ENCODE measurements at regions not wholly inside any gene's neighbourhood (a gene's known extent, or its start where the extent isn't known, plus 50 kb on each side); places are given as distances from the start of the nearest gene placed in this dataset.
"Not testable (repeated sequence)": the region's sequence is repeated elsewhere in the genome, so short reads cannot be mapped to it uniquely, and the experiment has no call there.

GRCh38 chr14:66242001-66242400 lies 244.2 kb upstream of the CCDC196 start:
- intact Hi-C loops (cut with DNase I) = no loop called here
- peak in 13 of 42 donors; percentile 1 to 42 (median 17) for DNase-seq

- no peak for DNase-seq
- intact Hi-C loops (cut with DNase I) = no loop called here
Measured at GRCh38 chr14:66244834-66245233, 241.3 kb upstream of the CCDC196 start.

- intact Hi-C loops (cut with DNase I) = no loop called here
- DNase-seq = peak in 5 of 42 donors; percentile 8 to 19 (median 11)
Measured at GRCh38 chr14:66247662-66248193, 238.4 kb upstream of the CCDC196 start.

- DNase-seq = no peak
- intact Hi-C loops (cut with DNase I) = no loop called here
Measured at GRCh38 chr14:66248256-66248655, 237.9 kb upstream of the CCDC196 start.

- intact Hi-C loops (cut with DNase I) = no loop called here
- DNase-seq = no peak
Measured at GRCh38 chr14:66249544-66249943, 236.6 kb upstream of the CCDC196 start.

- intact Hi-C loops (cut with DNase I) = no loop called here
- DNase-seq = no peak
Measured at GRCh38 chr14:66254038-66254437, 232.1 kb upstream of the CCDC196 start.

GRCh38 chr14:66268802-66269334 lies 217.3 kb upstream of the CCDC196 start:
- intact Hi-C loops (cut with DNase I) = no loop called here
- DNase-seq = peak in 1 of 42 donors; percentile 21

- intact Hi-C loops (cut with DNase I) = no loop called here
- DNase-seq = no peak
Measured at GRCh38 chr14:66272221-66272620, 213.9 kb upstream of the CCDC196 start.

- peak in 1 of 42 donors; percentile 15 for DNase-seq
- intact Hi-C loops (cut with DNase I) = no loop called here
Measured at GRCh38 chr14:66273261-66273832, 212.8 kb upstream of the CCDC196 start.

- intact Hi-C loops (cut with DNase I); DNase-seq: not testable (repeated sequence)
Measured at GRCh38 chr14:66278418-66278817, 207.8 kb upstream of the CCDC196 start.

- DNase-seq = peak in 28 of 42 donors; percentile 2 to 60 (median 22)
- intact Hi-C loops (cut with DNase I) = no loop called here
Measured at GRCh38 chr14:66281036-66281776, 205.0 kb upstream of the CCDC196 start.

- DNase-seq = no peak
- intact Hi-C loops (cut with DNase I) = no loop called here
Measured at GRCh38 chr14:66284346-66284745, 201.8 kb upstream of the CCDC196 start.

GRCh38 chr14:66288511-66288910 lies 197.7 kb upstream of the CCDC196 start:
- intact Hi-C loops (cut with DNase I) = no loop called here
- no peak for DNase-seq

GRCh38 chr14:66291756-66292155 lies 194.4 kb upstream of the CCDC196 start:
- no peak for DNase-seq
- intact Hi-C loops (cut with DNase I) = no loop called here

GRCh38 chr14:66293533-66294105 lies 192.6 kb upstream of the CCDC196 start:
- DNase-seq = no peak
- intact Hi-C loops (cut with DNase I) = no loop called here

- DNase-seq = no peak
- intact Hi-C loops (cut with DNase I) = no loop called here
Measured at GRCh38 chr14:66295386-66295785, 190.8 kb upstream of the CCDC196 start.

GRCh38 chr14:66300886-66301285 lies 185.3 kb upstream of the CCDC196 start:
- intact Hi-C loops (cut with DNase I) = no loop called here
- DNase-seq = no peak

GRCh38 chr14:66306101-66306500 lies 180.1 kb upstream of the CCDC196 start:
- DNase-seq = no peak
- intact Hi-C loops (cut with DNase I) = no loop called here

GRCh38 chr14:66311058-66311457 lies 175.1 kb upstream of the CCDC196 start:
- intact Hi-C loops (cut with DNase I) = no loop called here
- DNase-seq = no peak

GRCh38 chr14:66311990-66312389 lies 174.2 kb upstream of the CCDC196 start:
- DNase-seq = no peak
- intact Hi-C loops (cut with DNase I) = no loop called here

Measured in head of caudate nucleus (tissue), 42 donors.